ENCODE measurements at regions not wholly inside any gene's neighbourhood (a gene's known extent, or its start where the extent isn't known, plus 50 kb on each side); places are given as distances from the start of the nearest gene placed in this dataset.

DNA sequence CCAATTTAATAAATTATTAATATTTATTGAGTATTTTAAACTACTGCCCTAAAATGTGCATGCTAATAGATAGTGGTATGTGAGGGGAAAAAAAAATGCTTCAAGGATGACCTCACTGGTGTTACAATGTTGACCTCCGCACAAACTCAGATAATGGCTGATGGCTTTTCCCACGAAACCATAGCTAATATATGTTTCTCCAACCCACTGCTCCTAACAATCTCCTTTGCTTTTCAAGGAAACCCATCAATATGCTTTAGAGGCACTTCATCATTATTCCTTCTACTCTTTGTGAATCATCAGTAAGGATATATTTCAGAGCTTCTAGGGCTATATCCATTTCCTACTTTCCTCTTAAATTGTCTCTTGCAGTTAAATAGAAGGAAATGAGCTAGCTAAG lies 1752.0 kb upstream of the TENM3 start:
- no peak for DNase-seq (ENCODE audit: low spot score)

DNA sequence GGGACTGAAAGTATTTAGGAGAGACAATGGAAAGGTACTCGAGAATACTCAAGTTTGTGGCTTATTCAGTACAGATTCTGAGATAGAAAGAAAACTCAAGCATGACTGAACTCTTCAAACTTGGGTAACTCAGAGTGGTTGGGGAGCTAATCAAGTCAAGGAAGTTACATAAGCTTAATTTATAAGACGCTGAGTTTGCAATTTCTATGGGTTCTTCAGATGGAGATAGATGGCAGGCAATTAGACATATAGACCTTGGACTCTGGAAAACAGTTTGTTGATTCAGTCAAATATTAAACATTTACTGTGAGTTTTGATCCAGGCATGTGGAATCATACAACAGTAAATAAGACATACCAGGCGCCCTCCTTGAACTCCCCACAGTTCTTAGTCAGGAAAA lies 1749.9 kb upstream of the TENM3 start:
- DNase-seq (ENCODE audit: low spot score): no peak

DNA sequence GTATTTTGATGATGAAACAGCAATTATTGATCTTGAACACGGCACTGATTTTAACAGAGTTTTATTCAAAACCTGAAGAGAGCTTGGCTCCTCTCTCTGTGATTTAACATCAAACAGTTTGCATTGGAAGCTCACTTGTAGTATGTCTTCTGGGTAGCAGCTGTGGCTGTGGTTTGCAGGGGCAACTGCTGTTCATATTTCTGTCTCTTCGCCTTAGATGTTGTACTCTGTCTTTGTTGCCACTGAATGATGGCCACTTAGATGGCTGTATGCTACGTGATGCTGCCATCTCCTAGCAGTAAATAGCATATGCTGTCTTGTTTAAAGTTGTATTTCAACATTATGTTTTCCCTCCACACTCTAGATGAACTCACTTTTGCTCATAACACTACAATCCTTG lies 1743.0 kb upstream of the TENM3 start:
- no peak for DNase-seq (ENCODE audit: low spot score)

DNA sequence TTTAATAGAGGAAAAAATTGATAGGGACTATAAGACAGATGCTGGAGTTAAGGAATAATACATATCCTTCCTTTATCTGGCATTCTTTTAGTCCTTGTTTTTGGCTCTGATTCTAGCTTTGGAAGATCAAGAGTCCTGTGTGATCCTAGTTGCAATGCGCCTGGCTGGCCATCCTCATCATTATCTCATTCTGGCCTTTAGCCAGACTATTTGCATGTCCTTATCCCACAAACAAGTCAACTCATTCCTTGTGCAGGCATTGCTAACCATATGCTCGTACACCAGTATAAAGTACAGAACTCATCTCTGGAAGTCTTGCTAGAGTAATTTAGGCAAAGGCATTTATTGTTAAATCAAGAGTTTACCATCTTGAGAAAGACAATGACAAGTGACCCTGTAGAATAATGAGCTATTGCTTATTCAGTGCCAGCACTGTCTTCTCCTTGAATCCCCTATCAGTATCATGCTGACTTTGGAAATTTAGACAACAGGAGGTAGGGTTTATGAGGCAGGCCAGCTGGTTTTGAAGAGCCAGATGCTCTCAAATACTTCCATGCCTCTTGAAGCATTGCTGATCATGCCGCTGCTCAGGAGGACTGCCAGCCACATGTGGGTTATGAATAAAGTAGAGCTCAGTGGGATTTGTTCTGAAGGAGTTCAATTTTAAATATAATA lies 1730.3 kb upstream of the TENM3 start:
- DNase-seq (ENCODE audit: low spot score): no peak

DNA sequence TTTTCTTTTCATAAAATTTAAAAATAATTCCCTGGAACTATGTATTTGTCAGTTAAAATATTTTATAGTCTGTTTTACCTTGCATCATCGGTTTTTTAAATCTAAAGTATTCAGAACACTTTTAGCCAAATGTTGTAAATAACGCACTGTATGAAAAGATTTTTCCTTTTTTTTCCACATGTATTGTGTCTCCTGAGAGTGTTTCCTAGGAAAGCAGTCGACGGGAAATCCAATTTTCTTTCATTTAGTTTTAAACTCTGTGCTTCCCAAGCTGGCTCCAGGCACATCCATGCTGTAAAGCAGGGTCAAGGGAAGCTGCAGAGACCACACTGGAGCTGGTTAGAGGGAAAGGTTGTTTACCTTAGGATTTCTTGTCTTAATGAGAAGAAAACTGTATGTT lies 1724.3 kb upstream of the TENM3 start:
- no peak for DNase-seq (ENCODE audit: low spot score)

DNA sequence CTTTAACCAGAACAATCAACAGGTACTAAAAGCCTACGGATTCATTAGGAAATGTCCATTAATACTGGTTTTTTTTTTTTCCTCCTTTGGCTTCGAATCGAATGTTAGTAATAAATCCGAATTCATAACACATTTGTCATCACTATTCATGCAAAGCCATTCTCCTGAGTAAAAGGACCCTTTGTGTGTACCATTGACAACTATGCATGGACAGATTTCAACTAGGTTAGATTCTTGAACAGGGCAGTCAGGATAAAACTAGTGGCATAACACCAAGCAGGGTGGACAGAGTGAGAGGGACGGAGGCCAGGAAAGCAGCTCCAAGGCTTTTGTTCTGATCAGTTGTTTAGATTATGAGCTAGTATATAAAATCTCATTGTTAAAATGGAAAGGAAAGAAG lies 1722.0 kb upstream of the TENM3 start:
- DNase-seq (ENCODE audit: low spot score): no peak

DNA sequence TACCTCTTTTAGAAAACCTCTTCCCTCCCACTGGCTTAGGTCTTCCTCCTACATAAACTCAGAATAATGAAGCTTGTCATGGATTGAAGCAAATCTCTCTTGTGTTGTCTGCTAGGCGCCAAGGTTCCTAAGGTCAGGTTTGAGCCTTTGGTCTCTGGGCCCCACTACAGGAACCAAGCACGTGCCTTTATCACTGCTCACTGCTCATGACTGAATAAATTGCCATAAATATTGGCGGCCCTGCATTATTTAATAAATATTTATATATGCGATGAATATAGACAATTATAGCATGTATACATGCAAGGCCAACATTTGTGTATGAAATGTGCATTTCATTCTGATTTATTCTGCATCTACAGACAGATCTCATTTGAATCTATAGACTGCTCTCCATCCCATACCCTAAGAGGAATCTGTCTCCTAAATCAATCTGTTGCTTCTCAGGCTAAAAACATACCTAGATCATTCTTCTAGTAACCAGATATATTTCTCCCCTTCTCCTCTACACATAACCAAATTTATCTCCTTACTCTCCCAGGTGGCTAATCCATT lies 1717.6 kb upstream of the TENM3 start:
- DNase-seq (ENCODE audit: low spot score): no peak

DNA sequence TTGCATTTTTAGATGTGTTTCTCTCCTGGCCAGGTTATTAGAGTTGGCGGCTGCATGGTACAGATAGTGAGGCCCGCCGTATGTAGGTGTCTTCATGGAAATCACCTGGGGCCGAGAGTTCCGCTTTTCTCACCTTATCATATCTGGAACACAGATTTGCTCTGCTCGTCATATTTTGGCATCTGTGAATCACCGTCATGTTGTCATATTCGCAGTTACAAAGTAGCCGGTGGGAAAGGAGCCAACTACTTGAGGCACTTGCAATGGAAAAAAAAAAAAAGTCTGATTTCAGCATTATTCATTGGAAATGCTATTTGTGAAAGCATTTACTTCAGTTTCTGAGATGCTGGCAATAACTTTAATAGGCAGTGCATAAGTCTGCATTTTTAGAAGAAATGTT lies 1715.2 kb upstream of the TENM3 start:
- no peak for DNase-seq (ENCODE audit: low spot score)

DNA sequence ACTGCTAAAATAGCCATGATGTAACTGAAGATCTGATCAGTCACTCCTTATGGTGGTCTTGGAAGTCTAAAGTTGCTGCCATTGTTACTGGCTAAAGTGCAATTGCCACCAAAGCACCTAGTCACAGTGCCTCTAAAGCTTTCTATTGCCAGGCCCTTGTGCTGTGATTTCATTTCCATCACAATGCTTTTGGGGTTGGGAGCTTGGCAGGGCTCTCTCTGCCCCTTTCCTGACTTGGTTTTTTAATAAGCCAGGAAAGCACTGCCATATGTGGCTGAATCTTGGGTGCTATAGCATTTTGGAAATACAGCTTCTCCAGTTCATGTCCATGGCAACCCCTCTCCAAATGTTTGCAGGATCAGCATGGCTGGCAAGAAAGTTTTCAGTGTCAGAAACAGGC lies 1712.4 kb upstream of the TENM3 start:
- no peak for DNase-seq (ENCODE audit: low spot score)

DNA sequence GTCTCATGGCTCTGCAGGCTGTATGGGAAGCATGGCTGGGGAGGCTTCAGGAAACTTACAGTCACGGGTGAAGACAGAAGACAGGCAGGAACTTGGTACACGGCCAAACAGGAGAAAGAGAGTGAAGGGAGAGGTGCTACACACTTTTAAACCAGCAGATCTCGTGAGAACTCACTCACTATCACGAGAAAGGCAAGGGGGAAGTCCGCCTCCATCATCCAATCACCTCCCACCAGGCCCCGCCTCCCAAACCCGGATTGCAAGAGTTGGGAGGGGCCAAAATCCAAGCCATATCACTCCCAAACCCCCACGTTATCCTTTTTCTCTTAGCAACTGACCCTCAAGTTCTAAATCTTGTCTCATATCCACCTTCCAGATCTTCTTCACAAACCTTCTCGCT lies 1710.5 kb upstream of the TENM3 start:
- DNase-seq (ENCODE audit: low spot score): no peak

DNA sequence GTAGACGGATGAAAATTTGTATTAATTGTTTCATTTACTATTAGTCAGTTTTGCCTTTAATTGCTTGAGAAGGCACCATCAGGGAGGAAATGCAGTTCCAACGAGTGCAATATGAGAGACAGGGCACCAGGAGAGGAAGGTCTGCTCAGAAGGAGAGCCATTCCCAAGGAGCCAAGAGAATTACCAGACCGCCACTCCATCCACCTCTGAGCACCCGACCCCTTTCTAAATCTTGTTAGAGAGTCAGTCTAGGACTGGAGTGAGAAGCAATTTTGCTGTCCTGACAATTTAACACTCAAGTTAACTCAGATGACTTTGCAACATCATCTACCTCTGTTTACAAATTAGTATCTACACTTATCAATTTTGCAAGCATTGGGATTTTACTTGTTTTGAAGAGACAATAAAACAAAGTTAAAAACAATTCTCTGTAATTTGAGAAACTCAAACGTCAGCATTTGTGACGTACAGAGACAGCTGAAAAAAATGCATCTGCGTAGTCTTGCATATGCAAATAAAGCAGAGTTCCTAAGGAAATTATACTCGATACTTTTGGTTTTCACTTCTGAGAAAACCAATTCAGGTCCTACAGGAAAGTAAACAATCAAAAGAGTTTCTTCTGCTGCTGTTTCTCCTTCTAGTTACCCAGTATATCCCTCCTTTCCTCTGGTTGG lies 1704.7 kb upstream of the TENM3 start:
- DNase-seq (ENCODE audit: low spot score): no peak

DNA sequence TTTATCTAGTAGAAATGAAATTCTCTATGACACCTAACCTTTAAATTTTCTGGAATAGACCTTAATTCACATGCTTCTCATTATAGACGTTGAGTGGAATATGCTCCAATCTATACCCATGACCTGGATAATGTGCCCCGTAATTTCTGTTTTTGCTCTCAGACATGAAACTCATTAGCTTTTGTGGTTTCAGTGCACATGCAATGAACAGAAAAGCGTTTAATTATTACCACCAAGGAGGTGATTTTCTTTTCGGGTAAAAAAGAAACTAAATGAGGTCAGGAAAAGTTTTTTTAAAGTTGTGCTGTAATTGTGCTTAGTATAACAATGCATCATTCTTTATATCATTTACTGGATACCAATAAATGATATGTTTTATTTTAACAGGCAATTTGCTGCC lies 1703.9 kb upstream of the TENM3 start:
- no peak for DNase-seq (ENCODE audit: low spot score)

DNA sequence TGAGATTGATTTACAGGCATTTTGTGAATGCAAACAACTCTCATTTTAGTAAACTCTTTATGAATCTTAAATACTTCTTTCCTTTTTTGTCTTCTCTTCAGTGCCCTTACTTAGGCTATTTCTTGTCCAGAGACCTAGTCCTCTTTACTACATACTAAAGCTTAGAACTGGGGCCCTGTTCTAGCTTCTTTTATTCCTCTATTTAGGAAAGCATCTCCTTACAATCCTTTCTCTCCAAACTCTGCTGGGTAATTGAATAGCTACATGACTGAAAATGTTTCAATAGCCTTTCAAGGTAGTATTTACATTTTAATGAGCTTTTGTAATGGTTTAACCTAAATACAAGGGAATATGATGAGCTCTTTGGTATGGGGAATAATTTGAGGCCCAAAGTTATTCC lies 1701.5 kb upstream of the TENM3 start:
- no peak for DNase-seq (ENCODE audit: low spot score)

DNA sequence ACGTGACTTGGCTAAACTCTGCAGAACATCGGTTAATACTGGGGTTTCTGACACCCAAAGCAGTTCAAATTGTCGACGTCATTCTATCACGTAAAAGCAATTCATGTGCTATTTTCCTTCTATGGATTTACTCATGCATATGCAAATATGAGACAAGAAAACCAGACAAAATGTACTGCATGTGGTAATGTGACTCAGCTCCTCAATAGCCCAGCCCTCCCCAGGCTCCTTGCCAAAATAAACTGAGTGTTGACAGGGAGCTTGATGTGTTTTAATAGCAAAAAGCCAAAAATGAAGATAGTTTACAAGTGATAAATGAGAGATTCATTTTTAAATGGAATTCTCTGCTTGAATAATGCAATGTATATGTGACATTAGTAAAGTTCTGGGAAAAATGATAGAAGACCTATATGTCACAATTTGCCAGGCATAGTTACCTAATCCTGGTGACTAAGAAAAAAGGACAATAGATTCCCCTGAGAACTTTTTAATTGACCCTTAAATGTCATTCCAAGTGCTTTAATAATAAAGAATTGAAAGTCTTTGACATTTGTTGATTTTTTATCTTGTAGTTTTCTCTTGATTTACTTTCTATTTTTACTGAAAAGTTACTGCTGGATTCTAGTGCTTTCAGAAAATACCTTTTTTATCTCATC lies 1700.6 kb upstream of the TENM3 start:
- DNase-seq (ENCODE audit: low spot score): no peak

DNA sequence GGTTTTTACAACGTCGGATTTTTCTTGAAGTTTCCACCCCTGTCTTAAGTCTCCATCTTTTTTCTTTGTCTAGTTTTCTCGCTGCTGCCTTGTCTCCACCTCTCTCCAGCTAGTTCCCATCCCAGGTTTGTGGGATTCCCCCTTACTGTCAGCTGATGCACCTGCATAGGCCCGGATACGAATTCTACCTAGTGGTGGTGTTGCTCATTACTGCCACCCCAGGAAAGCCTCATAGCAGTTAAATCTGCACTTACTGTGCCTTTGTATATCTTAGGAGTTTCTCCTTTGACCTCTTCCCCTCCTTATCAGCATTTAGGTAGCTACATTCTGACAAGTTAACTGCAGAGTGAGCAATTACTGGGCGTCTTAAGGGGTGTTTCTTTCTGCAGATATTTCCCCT lies 1693.1 kb upstream of the TENM3 start:
- no peak for DNase-seq (ENCODE audit: low spot score)

DNA sequence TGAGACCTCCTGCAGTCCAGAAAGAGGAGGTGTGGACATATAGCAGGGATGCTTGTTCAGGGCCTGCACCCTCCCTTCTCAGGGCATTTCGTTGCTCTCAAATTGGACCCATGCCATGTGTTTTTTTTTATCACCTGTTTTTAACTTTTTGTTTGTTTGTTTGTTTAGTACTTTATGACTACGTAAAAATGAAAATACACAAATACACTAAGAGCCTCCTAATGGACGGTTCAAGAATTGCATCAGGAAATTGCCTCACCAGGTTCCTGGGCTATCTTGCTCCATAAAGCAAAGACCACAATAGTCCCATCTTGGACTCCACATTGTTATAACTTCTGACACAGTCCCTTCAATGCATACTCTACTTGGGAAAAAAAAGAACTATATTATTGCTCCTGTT lies 1685.9 kb upstream of the TENM3 start:
- no peak for DNase-seq (ENCODE audit: low spot score)

DNA sequence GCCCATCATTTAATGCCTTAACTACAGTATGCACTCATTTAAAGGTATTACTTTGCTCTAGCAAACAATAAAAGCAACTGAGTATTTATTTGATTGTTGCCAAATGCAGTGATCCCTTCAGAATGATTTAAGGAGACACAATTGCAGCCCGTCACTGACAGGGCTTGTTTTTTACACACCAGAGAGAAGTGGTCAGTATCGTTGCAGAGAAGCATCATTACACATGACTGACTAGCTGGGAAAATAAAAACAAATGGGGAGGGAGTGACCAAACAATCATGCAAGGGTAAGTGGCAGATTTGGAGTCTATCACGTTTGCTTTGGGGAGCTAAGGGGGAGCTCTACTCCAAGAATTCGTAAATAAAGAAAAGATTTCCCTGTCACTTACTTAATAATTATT lies 1685.3 kb upstream of the TENM3 start:
- DNase-seq (ENCODE audit: low spot score): no peak

DNA sequence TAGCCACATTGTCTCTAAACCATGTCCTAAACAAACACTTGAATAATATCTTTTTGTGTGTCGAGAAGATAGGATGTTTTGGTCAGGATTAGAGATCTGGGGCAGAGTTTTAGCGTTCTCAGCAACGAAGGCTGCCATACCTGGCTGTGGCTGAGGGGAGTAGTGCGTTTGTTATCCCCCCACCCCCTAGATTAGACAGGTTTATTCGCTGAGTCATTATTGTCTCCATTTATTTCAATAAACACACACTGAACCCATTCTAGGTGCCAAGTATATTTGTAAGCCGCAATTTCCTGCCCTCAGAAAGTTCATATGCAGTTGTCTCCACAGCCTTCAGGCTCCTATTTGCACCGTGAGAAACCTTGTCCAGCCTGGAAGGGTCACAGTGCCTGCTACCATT lies 1684.8 kb upstream of the TENM3 start:
- no peak for DNase-seq (ENCODE audit: low spot score)

DNA sequence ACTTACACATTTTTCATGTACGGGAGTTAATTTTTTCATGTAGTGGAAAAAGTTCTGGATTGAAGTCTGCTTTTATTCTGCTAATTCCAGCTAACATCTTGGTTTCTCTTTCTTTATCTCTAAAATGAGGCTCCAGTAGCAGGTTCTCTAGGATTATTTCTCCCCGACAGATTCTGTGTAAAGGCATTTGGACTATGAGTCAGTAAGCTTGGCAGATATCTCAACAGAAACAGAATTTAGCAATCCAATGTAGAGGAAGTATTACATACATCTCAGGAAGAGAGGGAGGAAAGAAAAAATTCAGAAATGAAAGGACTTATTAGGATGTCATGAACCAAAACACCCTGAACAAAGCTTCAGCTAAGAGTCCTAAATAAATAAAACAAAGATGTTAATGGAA lies 1682.3 kb upstream of the TENM3 start:
- DNase-seq (ENCODE audit: low spot score): no peak

DNA sequence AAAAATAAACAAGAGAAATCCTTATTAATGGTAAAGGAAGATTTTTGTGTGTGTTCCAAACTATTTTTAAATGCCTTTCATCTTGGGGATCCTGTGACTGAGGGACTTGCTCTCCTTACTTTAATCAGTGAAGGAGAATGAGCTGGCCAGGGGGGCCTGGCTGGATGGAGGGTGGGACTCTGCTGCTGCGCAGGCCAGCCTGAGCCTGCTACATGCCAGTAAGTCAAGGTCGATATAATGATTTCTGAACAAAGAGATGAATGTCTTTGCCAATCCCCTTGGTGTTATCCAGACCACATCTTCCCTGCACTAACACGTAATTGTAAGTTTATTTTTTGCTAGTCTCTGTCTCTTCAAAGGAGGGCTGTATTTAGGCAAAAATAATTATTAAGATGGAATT lies 1679.2 kb upstream of the TENM3 start:
- DNase-seq (ENCODE audit: low spot score): no peak

DNA sequence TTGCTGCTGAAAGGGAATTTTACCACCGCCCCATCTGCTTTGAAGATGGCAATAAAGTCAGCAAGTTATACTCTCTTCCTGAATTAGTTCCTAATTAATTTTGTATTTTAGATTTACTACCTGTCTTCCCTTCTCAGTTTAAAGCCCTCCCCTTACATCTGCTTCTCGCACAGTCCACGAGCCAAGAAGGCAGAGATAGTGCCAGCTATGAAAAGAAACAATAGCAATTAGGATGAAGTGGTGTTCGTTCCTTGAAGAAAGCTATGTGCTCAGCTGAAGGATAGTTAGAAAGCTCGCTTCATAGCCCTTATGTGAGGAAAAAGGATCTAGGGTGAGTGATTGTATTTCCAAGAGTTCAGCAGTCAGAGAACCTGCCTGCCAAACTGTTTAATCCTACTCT lies 1678.8 kb upstream of the TENM3 start:
- no peak for DNase-seq (ENCODE audit: low spot score)

DNA sequence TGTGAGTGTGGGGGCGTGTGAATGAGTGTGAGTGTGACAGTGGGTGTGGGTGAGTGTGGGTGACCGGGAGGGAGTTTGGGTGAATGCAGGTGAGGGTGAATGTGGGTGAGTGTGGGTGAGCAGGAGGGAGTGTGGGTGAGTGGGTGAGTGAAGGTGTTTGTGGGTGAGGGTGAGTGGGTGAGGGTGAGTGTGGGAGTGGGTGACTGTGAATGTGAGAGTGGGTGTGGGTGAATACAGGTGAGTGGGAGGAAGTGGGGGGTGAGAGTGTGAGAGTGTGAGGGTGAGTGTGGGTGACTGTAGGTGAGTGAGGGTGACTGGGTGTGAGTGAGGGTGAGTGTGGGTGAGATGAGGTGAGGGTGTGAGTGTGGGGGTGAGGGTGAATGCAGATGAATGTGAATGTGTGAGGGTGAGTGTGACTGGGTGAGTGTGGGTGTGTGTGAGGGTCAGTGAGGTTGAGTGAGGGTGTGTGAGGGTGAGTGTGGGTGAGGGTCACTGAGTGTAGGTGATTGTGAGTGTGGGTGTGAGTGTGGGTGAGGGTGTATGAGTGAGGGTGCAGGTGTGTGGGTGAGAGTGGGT lies 1677.3 kb upstream of the TENM3 start:
- no peak for DNase-seq (ENCODE audit: low spot score)

DNA sequence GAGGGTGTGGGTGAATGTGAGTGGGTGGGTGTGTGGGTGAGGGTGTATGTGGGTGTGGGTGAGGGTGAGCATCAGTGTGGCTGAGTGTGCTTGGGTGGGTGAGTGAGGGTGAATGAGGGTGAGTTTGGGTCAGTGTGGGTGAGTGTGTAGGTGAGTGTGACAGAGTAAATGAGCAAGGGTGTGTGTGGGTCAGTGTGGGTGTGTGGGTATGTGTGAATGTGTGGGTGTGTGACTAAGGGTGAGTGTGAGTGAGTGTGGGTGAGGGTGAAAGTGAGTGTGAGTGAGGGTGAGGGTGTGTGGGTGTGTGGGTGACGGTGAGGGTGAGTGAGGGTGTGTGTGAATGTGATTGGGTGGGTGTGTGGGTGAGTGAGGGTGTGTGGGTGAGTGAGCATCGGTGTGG lies 1676.7 kb upstream of the TENM3 start:
- DNase-seq (ENCODE audit: low spot score): no peak

All from germinal center (tissue), 1 donor.